Stimulated activated CD4-positive, alpha-beta T cell treated with anti-CD3 and anti-CD28 coated beads, Interleukin-12 subunit alpha, Interleukin-12 subunit beta, amount 100 ng/mL, for 24 hours (primary cell): ENCODE measurements at regions not wholly inside any gene's neighbourhood (a gene's known extent, or its start where the extent isn't known, plus 50 kb on each side); places are given as distances from the start of the nearest gene placed in this dataset.
"Not testable (repeated sequence)": the region's sequence is repeated elsewhere in the genome, so short reads cannot be mapped to it uniquely, and the experiment has no call there.

Experiments
- DNase-seq, 2 experiments: peaks; one replicate each; pipeline ENCODE4 v3.0.0-alpha.2; 2020; ENCODE audit warnings: low read depth in 2 of 2

- DNase-seq = no peak
Observed at GRCh38 chr9:78668148-78668832, 371.4 kb downstream of the PSAT1 start.

GRCh38 chr9:78669591-78669990, 372.7 kb downstream of the PSAT1 start:
- DNase-seq = no peak

- DNase-seq = no peak
Observed at GRCh38 chr9:78671785-78672184, 374.9 kb downstream of the PSAT1 start.

GRCh38 chr9:78674874-78675273, 377.9 kb downstream of the PSAT1 start:
- no peak for DNase-seq

- no peak for DNase-seq
Observed at GRCh38 chr9:78676009-78676408, 379.1 kb downstream of the PSAT1 start.

GRCh38 chr9:78676623-78677022, 379.7 kb downstream of the PSAT1 start:
- DNase-seq = no peak

- DNase-seq = no peak
Observed at GRCh38 chr9:78677326-78677725, 380.4 kb downstream of the PSAT1 start.

- no peak for DNase-seq
Observed at GRCh38 chr9:78678877-78679276, 382.0 kb downstream of the PSAT1 start.

GRCh38 chr9:78680196-78680595, 383.3 kb downstream of the PSAT1 start:
- DNase-seq = no peak

- DNase-seq = no peak
Observed at GRCh38 chr9:78682216-78682615, 385.3 kb downstream of the PSAT1 start.

- no peak for DNase-seq
Observed at GRCh38 chr9:78685471-78685870, 388.5 kb downstream of the PSAT1 start.

GRCh38 chr9:78688796-78689195, 391.9 kb downstream of the PSAT1 start:
- DNase-seq = no peak

GRCh38 chr9:78691542-78691941, 394.6 kb downstream of the PSAT1 start:
- DNase-seq = no peak

- DNase-seq = no peak
Observed at GRCh38 chr9:78692871-78693270, 395.9 kb downstream of the PSAT1 start.

- DNase-seq = no peak
Observed at GRCh38 chr9:78694974-78695373, 398.0 kb downstream of the PSAT1 start.

GRCh38 chr9:78695519-78695918, 398.6 kb downstream of the PSAT1 start:
- DNase-seq = no peak

GRCh38 chr9:78697618-78698017, 400.7 kb downstream of the PSAT1 start:
- DNase-seq = no peak

GRCh38 chr9:78698371-78698770, 401.4 kb downstream of the PSAT1 start:
- no peak for DNase-seq

GRCh38 chr9:78699217-78699616, 402.3 kb downstream of the PSAT1 start:
- DNase-seq = not testable (repeated sequence)

GRCh38 chr9:78704153-78704552, 407.2 kb downstream of the PSAT1 start:
- DNase-seq = not testable (repeated sequence)

- no peak for DNase-seq
Observed at GRCh38 chr9:78707080-78707479, 410.2 kb downstream of the PSAT1 start.

GRCh38 chr9:78707481-78707991, 410.6 kb downstream of the PSAT1 start:
- no peak for DNase-seq

GRCh38 chr9:78712903-78713613, 416.1 kb downstream of the PSAT1 start:
- no peak for DNase-seq
